ENCODE measurements at regions not wholly inside any gene's neighbourhood (a gene's known extent, or its start where the extent isn't known, plus 50 kb on each side); places are given as distances from the start of the nearest gene placed in this dataset.

DNA sequence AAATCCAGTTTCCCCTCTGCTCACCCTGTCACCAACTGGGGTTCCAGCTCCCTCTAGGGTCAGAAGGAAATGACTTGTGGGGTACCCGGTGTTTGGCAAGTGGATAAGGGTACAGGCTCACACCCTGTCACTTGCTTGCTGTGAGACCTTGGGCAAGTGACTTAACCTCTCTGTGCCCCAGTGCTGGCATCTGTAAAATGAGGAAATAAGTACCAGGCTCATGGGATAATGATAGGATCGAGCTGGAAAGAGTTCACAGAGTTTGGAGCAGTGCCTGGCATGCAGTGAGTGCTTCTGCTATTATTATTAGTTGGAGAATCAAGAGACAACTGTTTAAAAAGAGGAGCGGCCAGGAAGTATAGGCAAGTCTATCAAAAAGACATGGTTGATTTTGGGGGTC, 53.7 kb upstream of the DLX4 start:
- TF ChIP-seq, protein P1, sequence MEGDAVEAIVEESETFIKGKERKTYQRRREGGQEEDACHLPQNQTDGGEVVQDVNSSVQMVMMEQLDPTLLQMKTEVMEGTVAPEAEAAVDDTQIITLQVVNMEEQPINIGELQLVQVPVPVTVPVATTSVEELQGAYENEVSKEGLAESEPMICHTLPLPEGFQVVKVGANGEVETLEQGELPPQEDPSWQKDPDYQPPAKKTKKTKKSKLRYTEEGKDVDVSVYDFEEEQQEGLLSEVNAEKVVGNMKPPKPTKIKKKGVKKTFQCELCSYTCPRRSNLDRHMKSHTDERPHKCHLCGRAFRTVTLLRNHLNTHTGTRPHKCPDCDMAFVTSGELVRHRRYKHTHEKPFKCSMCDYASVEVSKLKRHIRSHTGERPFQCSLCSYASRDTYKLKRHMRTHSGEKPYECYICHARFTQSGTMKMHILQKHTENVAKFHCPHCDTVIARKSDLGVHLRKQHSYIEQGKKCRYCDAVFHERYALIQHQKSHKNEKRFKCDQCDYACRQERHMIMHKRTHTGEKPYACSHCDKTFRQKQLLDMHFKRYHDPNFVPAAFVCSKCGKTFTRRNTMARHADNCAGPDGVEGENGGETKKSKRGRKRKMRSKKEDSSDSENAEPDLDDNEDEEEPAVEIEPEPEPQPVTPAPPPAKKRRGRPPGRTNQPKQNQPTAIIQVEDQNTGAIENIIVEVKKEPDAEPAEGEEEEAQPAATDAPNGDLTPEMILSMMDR (IDR thresholded peaks at IDR 0.05; ENCODE audit: low read length): no peak
- TF ChIP-seq EZH2 (IDR thresholded peaks at IDR 0.05; ENCODE audit: borderline replicate concordance, low read length): no peak

All from OCI-LY1 (cell line).